HL-60/S4 treated with retinoic acid at 250 ng/mL for 4 days and 3 days (cell line): ENCODE measurements at regions not wholly inside any gene's neighbourhood (a gene's known extent, or its start where the extent isn't known, plus 50 kb on each side); places are given as distances from the start of the nearest gene placed in this dataset.

Source experiments
- in situ Hi-C: fragments of 300-500 bp; cut with MboI; formaldehyde crosslinking; loops from 2 replicates; pipeline ENCODE4 v1.7.0; 2022; ENCODE audit warnings: low sequenced_read_pairs

DNA sequence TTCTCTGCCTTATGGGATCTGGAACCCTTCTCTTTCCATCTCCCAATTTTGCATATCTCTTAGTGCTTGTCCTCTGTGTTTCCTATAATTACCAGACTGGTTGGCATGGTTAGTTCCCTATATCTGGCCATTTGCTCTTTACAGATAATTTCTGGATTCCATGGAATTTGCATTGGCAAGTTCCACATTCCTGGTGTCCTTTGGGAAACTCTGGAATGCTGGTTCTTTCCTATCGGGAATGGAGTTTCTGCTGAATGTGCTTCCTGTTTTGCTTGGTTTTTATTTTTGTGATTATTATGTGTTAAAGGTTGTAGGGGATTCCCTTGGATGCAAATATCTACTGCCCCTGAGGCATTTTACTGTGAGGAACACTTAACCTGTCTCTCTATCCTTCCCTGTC, 193.0 kb upstream of the BTG1 start:
- in situ Hi-C loops, result no loop called here

- in situ Hi-C loops, result no loop called here
Observed at GRCh38 chr12:92338102-92338501, 192.5 kb upstream of the BTG1 start.

DNA sequence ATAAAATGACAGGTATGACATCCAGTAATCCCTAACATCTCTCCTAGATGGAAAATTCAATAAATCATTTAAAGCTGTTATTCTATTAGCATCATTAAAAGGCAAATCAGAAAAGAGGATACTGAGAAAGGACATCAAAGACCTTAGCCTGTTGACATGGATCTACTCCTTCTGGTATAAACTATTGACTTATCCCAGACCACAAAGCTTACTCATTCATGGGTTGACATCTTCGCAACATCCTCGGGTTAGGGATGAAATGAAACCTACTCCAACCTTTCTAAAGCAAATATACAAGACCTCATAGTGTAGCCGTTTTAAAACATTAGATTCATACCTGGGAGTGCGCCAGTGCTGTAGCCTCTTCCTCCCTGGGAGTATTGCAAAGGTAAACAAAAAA, 191.5 kb upstream of the BTG1 start:
- in situ Hi-C loops, result no loop called here

GRCh38 chr12:92336641-92337040, 191.0 kb upstream of the BTG1 start:
- in situ Hi-C loops, result no loop called here

GRCh38 chr12:92335831-92336230, 190.2 kb upstream of the BTG1 start:
- in situ Hi-C loops, result no loop called here

- in situ Hi-C loops, result no loop called here
Observed at GRCh38 chr12:92334552-92334951, 188.9 kb upstream of the BTG1 start.

GRCh38 chr12:92332552-92332951, 186.9 kb upstream of the BTG1 start:
- in situ Hi-C loops, result no loop called here

GRCh38 chr12:92331383-92331782, 185.7 kb upstream of the BTG1 start:
- in situ Hi-C loops, result no loop called here

DNA sequence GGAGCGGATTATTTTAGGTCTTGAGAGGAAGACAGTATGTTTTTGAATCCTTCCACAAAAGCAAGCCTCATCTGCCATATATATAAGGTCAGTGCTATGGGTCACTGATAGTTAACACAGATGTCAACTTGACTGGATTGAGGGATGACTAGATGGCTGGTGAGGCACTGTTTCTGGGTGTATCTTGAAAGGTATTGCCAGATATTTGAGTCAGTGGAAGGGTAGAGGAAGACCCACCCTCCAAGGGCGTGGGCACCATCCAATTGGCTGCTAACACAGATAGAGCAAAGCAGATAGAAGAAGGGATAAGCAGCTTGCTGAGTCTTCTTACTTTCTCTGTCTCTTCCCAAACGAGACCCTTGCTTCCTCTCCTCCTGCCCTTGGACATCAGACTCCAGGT, 185.0 kb upstream of the BTG1 start:
- in situ Hi-C loops, result no loop called here

DNA sequence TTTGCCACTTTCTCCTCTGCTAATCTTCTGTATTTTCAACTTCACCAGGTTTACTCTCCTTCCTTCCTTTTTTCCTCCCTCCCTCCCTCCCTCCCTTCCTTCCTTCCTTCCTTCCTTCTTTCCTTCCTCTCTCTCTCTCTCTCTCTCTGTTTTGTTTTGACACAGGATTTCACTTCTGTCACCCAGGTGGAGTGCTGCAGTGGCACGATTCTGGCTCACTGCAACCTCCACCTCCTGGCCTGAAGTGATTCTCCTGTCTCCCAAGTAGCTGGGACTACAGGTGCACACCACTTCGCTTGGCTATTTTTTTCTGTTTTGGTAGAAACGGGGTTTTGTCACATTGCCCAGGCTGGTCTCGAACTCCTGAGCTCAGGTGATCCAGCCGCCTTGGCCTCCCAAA, 181.2 kb upstream of the BTG1 start:
- in situ Hi-C loops, result no loop called here

GRCh38 chr12:92324849-92325500, 179.3 kb upstream of the BTG1 start:
- in situ Hi-C loops, result no loop called here

DNA sequence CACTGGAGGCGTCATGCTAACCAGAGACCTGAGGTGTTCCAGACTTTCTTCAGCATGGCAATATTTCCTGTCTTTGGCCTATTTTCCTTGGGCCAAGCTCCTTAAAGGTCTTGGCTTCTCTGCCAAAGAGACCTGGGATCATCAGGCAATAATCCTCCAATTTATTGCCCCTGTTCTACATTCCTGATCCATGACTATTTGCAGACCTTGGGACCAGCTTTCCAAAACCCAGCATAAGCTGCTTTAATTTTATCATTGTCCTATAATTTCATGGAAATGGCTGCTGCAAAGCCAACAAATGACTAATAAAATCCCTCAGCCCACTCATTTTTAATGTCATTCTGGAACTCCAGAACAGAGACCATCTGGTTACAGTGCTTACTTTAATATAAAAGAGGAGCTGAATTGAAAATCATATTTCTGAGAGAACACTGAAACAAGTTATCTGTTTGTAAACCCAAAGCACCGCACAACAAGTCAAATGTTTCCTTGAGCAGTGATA, 166.9 kb upstream of the BTG1 start:
- in situ Hi-C loops, result no loop called here

DNA sequence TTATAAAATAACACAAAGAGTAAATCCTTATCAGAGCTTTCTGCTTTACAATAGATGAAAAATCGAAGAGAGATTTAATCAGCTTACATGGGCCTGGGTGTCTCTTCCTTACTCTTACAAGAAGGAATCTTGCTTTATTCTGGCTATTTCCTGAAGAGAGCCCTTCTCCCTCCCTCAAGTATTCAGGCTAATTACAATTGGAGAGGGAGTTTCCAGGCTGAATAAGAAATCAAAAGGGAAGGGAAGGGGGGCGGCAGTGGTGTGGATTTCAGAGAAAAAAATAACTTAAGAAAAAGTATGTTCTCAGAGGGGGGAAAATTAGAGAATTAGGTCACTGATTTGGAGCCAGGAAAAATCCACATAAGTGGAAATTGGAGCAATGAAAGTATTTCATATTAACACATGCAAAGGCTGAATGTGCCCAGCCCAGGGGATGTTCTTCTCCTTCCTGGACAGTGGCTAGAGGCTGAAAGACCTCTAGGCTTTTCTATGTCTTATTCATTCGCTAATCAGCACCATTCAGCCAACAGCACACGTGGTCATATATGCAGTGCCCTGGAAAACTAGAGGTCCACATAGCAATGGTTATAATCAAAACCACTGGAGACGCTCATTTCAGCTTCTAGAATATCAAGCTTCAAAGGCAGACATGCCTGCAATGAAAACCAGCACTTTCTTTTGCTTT, 158.9 kb upstream of the BTG1 start:
- in situ Hi-C loops, result no loop called here

GRCh38 chr12:92302041-92302829, 156.6 kb upstream of the BTG1 start:
- in situ Hi-C loops, result no loop called here

GRCh38 chr12:92301356-92301755, 155.7 kb upstream of the BTG1 start:
- in situ Hi-C loops, result no loop called here

DNA sequence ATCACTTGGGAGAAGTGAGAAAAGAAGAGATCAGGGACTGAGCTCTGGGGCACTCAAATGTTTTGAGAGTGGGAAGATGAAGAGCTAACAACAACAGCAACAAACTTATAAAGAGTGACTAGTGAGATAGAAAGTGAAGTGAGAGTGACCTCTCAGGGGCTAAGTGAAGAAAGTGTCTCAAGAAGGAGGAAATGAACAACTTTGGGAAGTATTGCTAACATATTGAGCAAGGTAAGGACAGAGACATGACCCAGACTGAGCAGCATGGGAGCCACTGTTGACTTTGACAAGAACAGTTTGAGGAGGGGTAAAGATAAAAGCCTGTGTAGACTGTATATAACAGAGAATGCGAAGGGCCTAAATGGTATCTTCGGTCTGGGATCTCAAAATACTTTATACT, 155.1 kb upstream of the BTG1 start:
- in situ Hi-C loops, result no loop called here

DNA sequence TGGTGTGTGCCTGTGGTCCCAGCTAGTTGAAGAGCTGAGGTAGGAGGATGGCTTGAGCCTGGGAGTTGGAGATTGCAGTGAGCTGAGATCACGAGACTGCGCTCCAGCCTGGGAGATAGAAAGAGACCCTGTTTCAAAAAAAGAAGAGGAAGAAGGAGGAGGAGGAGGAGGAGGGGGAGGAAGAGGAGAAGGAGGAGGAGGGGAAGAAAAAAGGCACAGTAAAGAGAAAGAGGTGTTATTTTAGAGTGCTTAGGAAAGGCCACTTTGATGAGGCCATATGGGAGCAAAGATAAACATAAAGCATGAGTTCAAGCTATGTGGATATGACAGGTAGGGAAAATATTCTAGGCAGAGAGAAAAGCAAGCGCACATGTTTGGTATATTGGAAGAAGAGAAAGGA, 154.1 kb upstream of the BTG1 start:
- in situ Hi-C loops, result no loop called here

DNA sequence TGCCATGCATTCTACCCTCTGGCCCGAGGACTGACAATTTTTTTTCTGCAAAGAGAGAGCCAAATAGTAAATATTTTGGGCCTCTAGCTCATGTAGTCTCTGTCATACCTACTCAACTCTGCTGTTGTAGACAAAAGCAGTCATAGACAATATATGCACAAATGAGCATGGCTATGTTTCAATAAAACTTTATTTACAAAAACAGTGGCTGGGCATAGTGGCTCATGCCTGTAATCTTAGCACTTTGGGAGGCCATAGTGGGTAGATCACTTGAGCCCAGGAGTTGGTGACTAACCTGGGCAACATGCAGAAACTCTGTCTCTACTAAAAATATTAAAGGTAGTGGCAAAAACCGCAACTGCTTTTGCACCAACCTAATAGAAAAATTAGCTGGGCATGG, 153.7 kb upstream of the BTG1 start:
- in situ Hi-C loops, result no loop called here

DNA sequence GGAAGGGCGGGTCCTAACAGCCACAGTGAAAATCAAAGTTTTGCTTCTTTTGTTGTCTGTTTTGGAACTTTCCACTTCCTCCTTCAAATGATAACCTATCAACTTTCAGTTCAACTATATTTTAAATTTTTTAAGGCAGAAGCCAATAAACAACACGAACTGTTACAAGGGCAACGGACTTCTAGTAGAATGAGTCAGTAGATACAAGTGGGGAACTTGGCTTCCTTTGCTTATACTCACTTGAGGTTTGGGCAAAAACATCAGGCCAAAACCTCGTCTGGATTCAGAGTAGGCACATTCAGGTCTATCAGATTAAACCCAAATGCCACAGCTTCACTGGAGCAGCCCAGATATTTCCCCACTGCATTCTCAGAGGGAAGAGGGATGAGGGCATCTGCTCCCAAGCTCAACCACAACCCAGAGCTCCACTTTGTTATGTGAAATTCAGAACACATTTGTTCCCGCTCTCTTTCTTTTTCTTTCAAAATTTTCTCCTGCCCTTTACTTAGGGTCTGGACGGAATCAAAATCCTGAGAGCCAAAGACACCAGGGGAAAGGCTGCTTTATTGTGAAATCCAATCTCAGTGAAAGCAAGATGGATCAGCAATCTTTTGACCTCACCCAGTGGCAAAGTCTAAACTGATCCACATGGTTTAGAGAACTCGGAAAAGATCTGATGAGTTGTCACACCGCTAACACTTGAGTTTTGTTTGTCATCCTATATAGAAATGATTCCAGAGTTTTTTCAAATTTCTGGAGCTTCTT, 152.5 kb upstream of the BTG1 start:
- in situ Hi-C loops, result no loop called here

GRCh38 chr12:92297405-92297804, 151.8 kb upstream of the BTG1 start:
- in situ Hi-C loops, result no loop called here

DNA sequence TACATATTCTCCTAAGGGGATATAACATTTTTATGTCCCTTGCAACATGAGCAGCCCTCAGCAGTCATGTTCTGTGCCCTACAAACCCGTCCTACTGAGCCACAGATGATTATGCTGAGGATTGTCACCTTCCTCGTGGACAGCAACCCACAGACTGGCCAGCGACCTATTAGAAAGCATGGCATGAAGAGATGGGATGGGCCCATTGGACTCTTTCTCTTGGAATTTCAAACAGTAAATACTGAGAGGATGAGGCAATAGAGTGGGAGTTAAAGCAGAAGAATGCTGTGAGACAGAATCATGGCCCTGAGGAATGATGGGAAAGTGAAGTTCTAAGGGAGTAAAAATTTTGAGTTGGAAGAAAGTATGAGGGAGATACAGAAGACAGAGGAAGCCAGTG, 149.9 kb upstream of the BTG1 start:
- in situ Hi-C loops, result no loop called here
